Chondrocyte (in vitro differentiated cells): ENCODE measurements at regions not wholly inside any gene's neighbourhood (a gene's known extent, or its start where the extent isn't known, plus 50 kb on each side); places are given as distances from the start of the nearest gene placed in this dataset.
"Not testable (repeated sequence)": the region's sequence is repeated elsewhere in the genome, so short reads cannot be mapped to it uniquely, and the experiment has no call there.

Source experiments
- DNase-seq: peaks from one replicate; pipeline ENCODE4 v3.0.0; 2021; ENCODE audit warnings: mixed read lengths, low spot score
- H3K27ac Mint-ChIP-seq: one replicate; pipeline ENCODE4 v1.8.0; 2021; ENCODE audit warnings: mild to moderate bottlenecking, moderate library complexity, mixed read lengths; ENCODE audit not compliant: unreplicated experiment
- H3K27me3 Mint-ChIP-seq: 2 replicates; pipeline ENCODE4 v1.8.0; 2021; ENCODE audit warnings: low read depth, mixed read lengths
- H3K36me3 Mint-ChIP-seq: 2 replicates; pipeline ENCODE4 v1.8.0; 2021; ENCODE audit warnings: low read depth, mixed read lengths
- H3K4me1 Mint-ChIP-seq: 2 replicates; pipeline ENCODE4 v1.8.0; 2021; ENCODE audit warnings: low read depth, mild to moderate bottlenecking, mixed read lengths
- H3K4me3 Mint-ChIP-seq: one replicate; pipeline ENCODE4 v1.8.0; 2021; ENCODE audit warnings: mild to moderate bottlenecking, moderate library complexity, mixed read lengths; ENCODE audit not compliant: unreplicated experiment
- H3K9me3 Mint-ChIP-seq: 2 replicates; pipeline ENCODE4 v1.8.0; 2021; ENCODE audit warnings: low read depth, mixed read lengths
- TF ChIP-seq, protein P1 (sequence below): fragments of 200-600 bp; sonication (generic); IDR thresholded peaks from 2 replicates; pipeline ENCODE4 v1.5.0; 2021; ENCODE audit warnings: antibody characterized with exemption, mild to moderate bottlenecking, moderate library complexity

DNA sequence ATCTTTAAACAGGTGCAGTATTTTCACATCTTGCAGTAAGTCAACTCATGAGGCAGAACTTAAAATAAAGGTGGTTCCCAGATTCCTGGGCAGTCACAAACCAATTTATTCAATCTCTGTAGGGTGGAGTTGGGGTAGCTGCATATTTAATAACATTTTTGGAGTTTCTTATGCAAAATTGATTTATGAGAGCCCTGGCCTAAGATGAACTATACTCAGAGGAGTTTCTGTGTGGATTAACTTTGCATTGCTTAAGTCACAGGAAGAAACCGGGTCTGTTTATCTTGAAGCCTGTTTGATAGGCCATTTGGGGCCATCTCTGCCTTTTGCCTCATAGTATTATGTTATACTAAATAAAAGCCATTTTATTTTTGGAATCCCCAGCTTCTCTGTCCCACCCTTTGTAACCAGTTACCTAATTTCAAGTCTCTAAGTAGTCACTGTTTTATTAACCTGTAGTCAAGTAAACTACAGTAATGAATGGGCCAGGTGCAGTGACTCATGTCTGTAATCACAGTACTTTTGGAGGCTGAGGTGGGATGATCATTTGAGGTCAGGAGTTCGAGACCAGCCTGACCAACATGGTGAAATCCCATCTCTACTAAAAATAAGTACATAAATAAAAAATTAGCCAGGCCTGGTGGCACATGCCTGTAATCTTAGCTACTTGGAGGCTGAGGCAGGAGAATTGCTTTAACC, 104.4 kb upstream of the FAM3C start:
- Mint-ChIP-seq H3K4me1 (peaks cover 36% of the 10 kb centered on the region), H3K4me3 (no peak overlapping the region), H3K27ac (no peak overlapping the region), H3K36me3 (peaks cover 3% of the 10 kb centered on the region), H3K27me3 (no peaks in the 10 kb centered on the region), H3K9me3 (peaks cover 13% of the 10 kb centered on the region)
- DNase-seq: no peak
- TF ChIP-seq, protein P1, sequence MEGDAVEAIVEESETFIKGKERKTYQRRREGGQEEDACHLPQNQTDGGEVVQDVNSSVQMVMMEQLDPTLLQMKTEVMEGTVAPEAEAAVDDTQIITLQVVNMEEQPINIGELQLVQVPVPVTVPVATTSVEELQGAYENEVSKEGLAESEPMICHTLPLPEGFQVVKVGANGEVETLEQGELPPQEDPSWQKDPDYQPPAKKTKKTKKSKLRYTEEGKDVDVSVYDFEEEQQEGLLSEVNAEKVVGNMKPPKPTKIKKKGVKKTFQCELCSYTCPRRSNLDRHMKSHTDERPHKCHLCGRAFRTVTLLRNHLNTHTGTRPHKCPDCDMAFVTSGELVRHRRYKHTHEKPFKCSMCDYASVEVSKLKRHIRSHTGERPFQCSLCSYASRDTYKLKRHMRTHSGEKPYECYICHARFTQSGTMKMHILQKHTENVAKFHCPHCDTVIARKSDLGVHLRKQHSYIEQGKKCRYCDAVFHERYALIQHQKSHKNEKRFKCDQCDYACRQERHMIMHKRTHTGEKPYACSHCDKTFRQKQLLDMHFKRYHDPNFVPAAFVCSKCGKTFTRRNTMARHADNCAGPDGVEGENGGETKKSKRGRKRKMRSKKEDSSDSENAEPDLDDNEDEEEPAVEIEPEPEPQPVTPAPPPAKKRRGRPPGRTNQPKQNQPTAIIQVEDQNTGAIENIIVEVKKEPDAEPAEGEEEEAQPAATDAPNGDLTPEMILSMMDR: no peak

GRCh38 chr7:121499624-121500023, 103.5 kb upstream of the FAM3C start:
- Mint-ChIP-seq H3K9me3 (peaks cover 8% of the 10 kb centered on the region), H3K4me1 (peaks cover 36% of the 10 kb centered on the region), H3K27me3 (no peaks in the 10 kb centered on the region), H3K27ac (no peak overlapping the region), H3K36me3 (no peaks in the 10 kb centered on the region), H3K4me3 (no peak overlapping the region)
- no peak for DNase-seq
- TF ChIP-seq, protein P1: no peak

GRCh38 chr7:121498816-121499215, 102.7 kb upstream of the FAM3C start:
- no peaks in the 10 kb centered on the region for H3K36me3 Mint-ChIP-seq
- H3K27ac Mint-ChIP-seq: no peak overlapping the region
- no peak for DNase-seq
- H3K27me3 Mint-ChIP-seq: no peaks in the 10 kb centered on the region
- peaks cover 36% of the 10 kb centered on the region for H3K4me1 Mint-ChIP-seq
- H3K4me3 Mint-ChIP-seq: no peak overlapping the region
- H3K9me3 Mint-ChIP-seq: peaks cover 8% of the 10 kb centered on the region
- TF ChIP-seq, protein P1: no peak

DNA sequence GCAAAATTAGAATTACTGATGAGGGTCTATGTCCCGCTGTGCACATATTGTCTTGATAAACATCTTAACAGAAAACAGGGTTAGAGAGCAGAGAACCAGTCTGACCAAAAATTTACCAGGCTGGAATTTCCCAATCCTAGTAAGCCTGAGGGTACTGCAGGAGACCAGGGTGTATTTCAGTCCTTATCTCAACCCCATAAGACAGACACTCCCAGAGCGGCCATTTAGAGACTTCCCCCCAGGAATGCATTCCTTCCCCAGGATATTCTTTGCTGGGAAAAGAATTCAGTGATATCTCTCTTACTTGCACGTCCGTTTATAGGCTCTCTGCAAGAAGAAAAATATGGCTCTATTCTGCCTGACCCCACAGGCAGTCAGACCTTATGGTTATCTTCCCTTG, 101.4 kb upstream of the FAM3C start:
- not testable (repeated sequence) for H3K9me3 Mint-ChIP-seq, H3K27ac Mint-ChIP-seq

DNA sequence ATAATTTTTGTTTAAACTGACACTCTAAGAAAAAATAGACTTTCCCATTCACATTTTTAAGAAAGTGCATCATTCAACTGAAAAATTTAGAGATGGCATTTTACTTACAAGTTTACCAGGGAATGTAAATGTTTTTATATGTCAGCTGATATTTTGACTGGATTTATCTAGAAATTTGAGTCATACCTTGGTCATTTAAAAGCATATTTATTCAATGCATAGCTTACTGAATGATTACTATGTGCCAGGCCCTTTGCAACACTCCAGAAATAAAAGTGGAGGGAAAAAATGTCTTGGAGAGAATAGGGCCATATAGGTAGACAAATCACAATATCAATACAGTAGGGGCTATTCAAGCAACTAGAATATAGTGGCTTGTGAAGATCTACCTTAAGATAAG, 98.4 kb upstream of the FAM3C start:
- TF ChIP-seq, protein P1: no peak
- DNase-seq: no peak
- Mint-ChIP-seq H3K4me1 (peaks cover 27% of the 10 kb centered on the region), H3K36me3 (no peaks in the 10 kb centered on the region), H3K4me3 (no peak overlapping the region), H3K27ac (peak overlapping the region; percentile 7), H3K27me3 (no peaks in the 10 kb centered on the region), H3K9me3 (peaks cover 8% of the 10 kb centered on the region)

More for the DNA sequence above, 101.4 kb upstream of the FAM3C start:
- not testable (repeated sequence) for DNase-seq, H3K36me3 Mint-ChIP-seq, H3K27me3 Mint-ChIP-seq, H3K4me3 Mint-ChIP-seq
- H3K4me1 Mint-ChIP-seq: peaks cover 31% of the 10 kb centered on the region

- peaks cover 25% of the 10 kb centered on the region for H3K4me1 Mint-ChIP-seq
- no peak for DNase-seq
- H3K27me3 Mint-ChIP-seq: no peaks in the 10 kb centered on the region
- H3K4me3 Mint-ChIP-seq: no peak overlapping the region
- no peaks in the 10 kb centered on the region for H3K36me3 Mint-ChIP-seq
- TF ChIP-seq, protein P1: peak; percentile 40
- H3K9me3 Mint-ChIP-seq: peaks cover 8% of the 10 kb centered on the region
- no peak overlapping the region for H3K27ac Mint-ChIP-seq
Observed at GRCh38 chr7:121493553-121493952, 97.4 kb upstream of the FAM3C start.
